Neural cell (in vitro differentiated cells): ENCODE measurements at regions not wholly inside any gene's neighbourhood (a gene's known extent, or its start where the extent isn't known, plus 50 kb on each side); places are given as distances from the start of the nearest gene placed in this dataset.

Source experiments
- CTCF ChIP-seq: fragments of 450-650 bp; IDR thresholded peaks from 2 replicates; pipeline ENCODE4 v1.5.1; 2014; ENCODE audit warnings: antibody characterized with exemption, mild to moderate bottlenecking, moderate library complexity; ENCODE audit not compliant: poor library complexity, severe bottlenecking
- EP300 ChIP-seq: fragments of 450-650 bp; conservative IDR thresholded peaks from 2 replicates; pipeline ENCODE4 v1.6.1; 2014; ENCODE audit warnings: antibody characterized with exemption, mild to moderate bottlenecking, moderate library complexity; ENCODE audit not compliant: poor library complexity, severe bottlenecking
- EZH2 ChIP-seq: fragments of 200-600, 300-800 bp; shearing (Covaris generic), sonication (generic); IDR thresholded peaks from 2 replicates; pipeline ENCODE4 v1.6.1; 2014; ENCODE audit warnings: antibody characterized with exemption, low read length, borderline replicate concordance, mild to moderate bottlenecking; ENCODE audit not compliant: insufficient read depth, poor library complexity, severe bottlenecking

- TF ChIP-seq CTCF (no peak), EP300 (no peak), EZH2 (no peak)
Measured at GRCh38 chr18:67117804-67118203, 398.7 kb downstream of the DSEL start.
